Uterus (tissue), 2 donors: ENCODE measurements at regions not wholly inside any gene's neighbourhood (a gene's known extent, or its start where the extent isn't known, plus 50 kb on each side); places are given as distances from the start of the nearest gene placed in this dataset.

Experiments used
- POLR2A ChIP-seq, 2 donors: fragments of 450-650 bp; IDR thresholded peaks; one replicate each; pipeline ENCODE4 v1.6.1; 2016; ENCODE audit warnings: antibody characterized with exemption in 2 of 2, mild to moderate bottlenecking in 1 of 2, moderate library complexity in 1 of 2
- TF ChIP-seq, protein P1 (sequence below), 4 experiments: fragments of 200-600 bp in 2 of 4; fragments of 450-650 bp in 2 of 4; sonication (generic) in 2 of 4; IDR thresholded peaks; one replicate each; pipeline ENCODE4 v1.5.1; 2016 to 2019; ENCODE audit warnings: antibody characterized with exemption in 4 of 4, mild to moderate bottlenecking in 2 of 4, moderate library complexity in 1 of 4

DNA sequence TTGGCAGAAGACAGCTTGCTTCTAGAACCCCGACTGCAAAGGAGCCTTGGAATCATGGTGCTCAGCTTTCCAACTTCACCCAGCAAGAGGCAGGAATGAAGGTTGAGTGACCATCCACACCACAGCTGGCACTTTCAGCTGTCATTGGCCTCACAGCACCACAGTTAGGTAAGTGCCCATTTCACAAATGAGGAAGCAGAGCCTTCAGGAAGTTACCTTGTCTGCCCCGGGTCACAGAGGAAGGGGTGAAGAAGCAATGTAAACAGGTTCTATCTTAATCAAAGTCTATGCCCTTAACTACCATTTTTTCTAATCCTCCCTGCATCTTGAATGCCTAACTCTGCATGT lies 156.0 kb downstream of the GLUL start:
- TF ChIP-seq, protein P1, sequence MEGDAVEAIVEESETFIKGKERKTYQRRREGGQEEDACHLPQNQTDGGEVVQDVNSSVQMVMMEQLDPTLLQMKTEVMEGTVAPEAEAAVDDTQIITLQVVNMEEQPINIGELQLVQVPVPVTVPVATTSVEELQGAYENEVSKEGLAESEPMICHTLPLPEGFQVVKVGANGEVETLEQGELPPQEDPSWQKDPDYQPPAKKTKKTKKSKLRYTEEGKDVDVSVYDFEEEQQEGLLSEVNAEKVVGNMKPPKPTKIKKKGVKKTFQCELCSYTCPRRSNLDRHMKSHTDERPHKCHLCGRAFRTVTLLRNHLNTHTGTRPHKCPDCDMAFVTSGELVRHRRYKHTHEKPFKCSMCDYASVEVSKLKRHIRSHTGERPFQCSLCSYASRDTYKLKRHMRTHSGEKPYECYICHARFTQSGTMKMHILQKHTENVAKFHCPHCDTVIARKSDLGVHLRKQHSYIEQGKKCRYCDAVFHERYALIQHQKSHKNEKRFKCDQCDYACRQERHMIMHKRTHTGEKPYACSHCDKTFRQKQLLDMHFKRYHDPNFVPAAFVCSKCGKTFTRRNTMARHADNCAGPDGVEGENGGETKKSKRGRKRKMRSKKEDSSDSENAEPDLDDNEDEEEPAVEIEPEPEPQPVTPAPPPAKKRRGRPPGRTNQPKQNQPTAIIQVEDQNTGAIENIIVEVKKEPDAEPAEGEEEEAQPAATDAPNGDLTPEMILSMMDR (IDR thresholded peaks at IDR 0.05) = no peak
- no peak for TF ChIP-seq POLR2A (IDR thresholded peaks at IDR 0.05)
